Retinal pigment epithelial cell (primary cell): ENCODE measurements at regions not wholly inside any gene's neighbourhood (a gene's known extent, or its start where the extent isn't known, plus 50 kb on each side); places are given as distances from the start of the nearest gene placed in this dataset.

Experiments
- DNase-seq: peaks from one replicate; pipeline ENCODE4 v3.0.0-alpha.2; 2010; ENCODE audit warnings: low read depth
- H3K4me3 ChIP-seq: 2 replicates; pipeline ENCODE4 v1.5.1; 2011; ENCODE audit warnings: mild to moderate bottlenecking, low read length, control low read depth, moderate library complexity
- TF ChIP-seq, protein P1 (sequence below): conservative IDR thresholded peaks from 2 replicates; pipeline ENCODE4 v1.5.1; 2011; ENCODE audit warnings: low read depth, low read length, control low read depth, inconsistent platforms

DNA sequence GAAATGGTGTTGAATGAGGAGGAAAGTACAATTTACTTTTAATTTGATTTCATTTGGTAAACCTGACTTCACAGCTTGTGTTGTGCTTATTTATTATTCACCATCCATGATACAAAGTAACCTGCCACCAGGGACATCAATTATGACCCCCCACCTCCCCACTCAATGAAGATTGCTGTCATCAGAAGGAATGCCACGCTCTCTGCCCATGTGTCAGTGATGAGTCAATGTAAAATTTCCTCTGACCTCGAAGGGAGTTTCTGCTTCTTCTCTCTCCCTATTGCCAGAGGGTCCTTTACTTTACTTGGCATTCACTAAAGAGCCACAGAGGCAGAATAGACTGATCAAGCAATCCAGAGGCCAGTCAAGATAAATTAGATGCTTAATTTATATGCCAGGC is 759.7 kb downstream of the CDH11 start:
- DNase-seq, result no peak
- TF ChIP-seq, protein P1, sequence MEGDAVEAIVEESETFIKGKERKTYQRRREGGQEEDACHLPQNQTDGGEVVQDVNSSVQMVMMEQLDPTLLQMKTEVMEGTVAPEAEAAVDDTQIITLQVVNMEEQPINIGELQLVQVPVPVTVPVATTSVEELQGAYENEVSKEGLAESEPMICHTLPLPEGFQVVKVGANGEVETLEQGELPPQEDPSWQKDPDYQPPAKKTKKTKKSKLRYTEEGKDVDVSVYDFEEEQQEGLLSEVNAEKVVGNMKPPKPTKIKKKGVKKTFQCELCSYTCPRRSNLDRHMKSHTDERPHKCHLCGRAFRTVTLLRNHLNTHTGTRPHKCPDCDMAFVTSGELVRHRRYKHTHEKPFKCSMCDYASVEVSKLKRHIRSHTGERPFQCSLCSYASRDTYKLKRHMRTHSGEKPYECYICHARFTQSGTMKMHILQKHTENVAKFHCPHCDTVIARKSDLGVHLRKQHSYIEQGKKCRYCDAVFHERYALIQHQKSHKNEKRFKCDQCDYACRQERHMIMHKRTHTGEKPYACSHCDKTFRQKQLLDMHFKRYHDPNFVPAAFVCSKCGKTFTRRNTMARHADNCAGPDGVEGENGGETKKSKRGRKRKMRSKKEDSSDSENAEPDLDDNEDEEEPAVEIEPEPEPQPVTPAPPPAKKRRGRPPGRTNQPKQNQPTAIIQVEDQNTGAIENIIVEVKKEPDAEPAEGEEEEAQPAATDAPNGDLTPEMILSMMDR, result no peak
- H3K4me3 ChIP-seq, result no peak overlapping the region

DNA sequence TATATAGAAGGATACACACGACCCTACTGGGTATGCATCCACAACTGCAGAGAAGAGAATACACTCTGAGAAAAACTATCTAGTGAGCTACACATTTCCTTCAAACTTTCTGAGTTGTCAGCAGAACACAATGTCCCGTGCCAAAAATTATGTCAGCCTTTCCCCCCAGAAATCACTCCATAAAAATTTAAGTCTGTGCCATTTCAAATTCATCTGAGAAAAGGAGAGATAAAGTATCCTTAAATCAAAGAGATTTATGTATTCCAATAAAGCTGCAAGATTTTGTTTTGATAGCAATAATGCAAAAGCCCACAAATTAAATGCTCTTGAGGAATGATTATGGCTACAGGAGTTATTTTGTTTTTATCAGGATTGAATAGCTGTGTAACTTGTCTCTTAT is 760.1 kb downstream of the CDH11 start:
- TF ChIP-seq, protein P1, result no peak
- H3K4me3 ChIP-seq, result no peak overlapping the region
- no peak for DNase-seq

DNA sequence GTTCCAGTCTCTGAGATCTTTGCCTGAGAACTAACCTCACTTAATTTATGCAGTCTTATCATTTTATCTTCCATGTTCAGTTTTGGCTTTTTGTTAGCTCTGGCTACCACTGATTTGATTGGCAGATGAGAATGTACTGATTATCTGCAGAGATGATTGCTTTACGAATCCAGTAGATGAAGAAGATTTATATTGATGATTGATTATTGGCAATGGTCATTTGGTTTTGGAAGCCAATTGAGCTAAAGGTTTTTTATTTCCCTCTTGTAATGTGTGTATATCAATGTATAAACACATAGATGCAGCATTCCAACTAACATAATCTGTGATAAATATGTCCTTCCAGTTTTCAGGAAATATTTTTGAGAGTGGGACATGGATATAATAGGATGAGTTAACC is 763.6 kb downstream of the CDH11 start:
- no peak overlapping the region for H3K4me3 ChIP-seq
- no peak for DNase-seq
- TF ChIP-seq, protein P1, result no peak

DNA sequence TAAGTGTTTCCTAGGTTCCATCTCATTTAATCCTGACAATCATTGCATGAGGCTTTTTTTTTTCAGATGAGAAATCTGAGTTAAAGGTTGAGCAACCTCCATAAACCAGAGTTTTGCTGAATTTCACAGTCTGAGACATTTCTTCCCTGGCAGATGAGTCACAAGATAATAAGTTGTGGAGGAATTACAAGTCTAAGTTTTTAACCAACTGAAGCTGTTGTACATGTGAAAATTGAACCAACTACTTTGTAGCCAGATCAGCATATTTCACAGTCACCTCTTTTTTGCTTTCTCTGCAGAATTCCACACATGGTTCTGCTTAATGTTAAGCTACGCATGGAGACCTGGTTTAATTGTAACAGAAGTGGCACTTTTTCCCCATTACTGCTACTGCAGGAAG is 765.6 kb downstream of the CDH11 start:
- DNase-seq, result peak; percentile 9
- H3K4me3 ChIP-seq, result no peak overlapping the region
- TF ChIP-seq, protein P1, result no peak

DNA sequence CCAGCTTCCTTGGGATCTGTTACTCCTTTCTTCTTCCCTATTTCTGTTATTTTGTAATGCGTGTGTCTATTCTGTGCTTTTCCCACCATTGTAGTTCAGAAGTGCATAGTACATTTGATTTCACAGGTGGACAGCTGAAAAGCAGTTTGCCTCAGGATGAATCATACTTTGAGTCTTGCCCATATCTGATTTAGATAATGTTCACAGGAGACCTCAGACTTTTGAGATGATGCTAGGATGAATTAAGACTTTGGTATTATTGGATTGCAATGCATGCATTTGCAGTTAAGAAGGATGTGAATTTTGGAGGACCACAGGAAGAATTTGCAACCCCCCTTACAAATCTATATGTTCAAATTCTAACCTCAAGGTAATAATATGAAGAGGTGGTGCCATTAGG is 769.6 kb downstream of the CDH11 start:
- no peak overlapping the region for H3K4me3 ChIP-seq
- TF ChIP-seq, protein P1, result no peak
- DNase-seq, result no peak

DNA sequence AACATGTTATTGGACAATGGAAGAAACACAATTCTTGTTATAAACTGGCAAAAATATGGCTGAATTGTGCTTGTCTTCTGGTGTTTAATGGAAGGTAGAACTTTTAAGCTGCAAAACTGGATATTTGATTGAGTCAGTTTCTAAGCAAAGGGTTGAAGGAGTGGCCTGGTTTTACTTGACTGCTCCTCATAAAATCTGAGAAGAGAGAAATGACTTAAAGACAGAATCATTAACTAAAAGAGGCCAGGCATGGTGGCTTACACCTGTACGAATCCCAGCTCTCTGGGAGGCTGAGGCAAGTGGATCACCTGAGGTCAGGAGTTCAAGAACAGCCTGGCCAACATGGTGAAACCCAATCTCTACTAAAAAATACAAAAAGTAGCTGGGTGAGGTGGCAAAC is 770.7 kb downstream of the CDH11 start:
- TF ChIP-seq, protein P1, result no peak
- DNase-seq, result no peak
- no peak overlapping the region for H3K4me3 ChIP-seq

DNA sequence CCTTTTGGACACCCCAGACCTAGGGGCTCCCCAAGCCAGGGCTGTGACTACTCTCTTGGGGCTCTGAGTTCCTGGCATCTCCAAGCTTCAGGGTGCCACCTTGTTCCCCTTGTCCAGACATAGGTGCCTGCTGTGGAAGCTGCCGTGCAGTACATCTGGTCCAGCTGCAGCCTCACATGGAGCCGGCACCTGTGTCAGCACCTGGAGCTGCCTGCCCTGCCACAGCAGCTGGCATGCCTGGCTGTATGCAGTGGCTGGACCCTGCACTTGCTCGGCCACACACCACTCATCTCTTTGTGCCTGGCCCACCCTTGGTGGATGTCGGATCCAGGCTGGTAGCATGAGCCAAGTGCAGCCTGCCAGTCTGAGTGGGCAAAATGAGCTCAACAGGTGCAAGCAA is 775.8 kb downstream of the CDH11 start:
- TF ChIP-seq, protein P1, result no peak
- H3K4me3 ChIP-seq, result no peak overlapping the region
- DNase-seq, result no peak
